ENCODE measurements at regions not wholly inside any gene's neighbourhood (a gene's known extent, or its start where the extent isn't known, plus 50 kb on each side); places are given as distances from the start of the nearest gene placed in this dataset.

DNA sequence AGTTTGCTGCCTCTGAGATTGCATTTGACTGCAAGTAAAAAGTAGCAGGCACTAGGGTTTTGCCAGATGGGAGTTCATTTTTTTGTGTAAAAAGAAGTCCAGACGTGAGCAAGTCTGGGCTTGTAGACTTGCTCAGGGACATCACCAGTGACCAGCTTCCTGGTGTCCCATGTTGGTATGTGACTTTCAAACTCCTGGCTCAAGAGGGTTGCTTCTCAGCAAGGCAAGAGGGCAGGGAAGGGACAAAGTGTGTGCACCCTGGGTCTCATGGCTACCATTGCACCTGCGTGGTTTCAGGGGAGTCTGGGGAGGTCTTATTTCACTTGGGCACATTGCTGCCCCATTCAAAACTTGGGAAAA lies 79.3 kb upstream of the ZNF716 start:
- Histone ChIP-seq H3K4me1 (ENCODE audit: control insufficient read depth, insufficient read depth, low read length) (no peaks in the 10 kb centered on the region), H3K9me3 (ENCODE audit: control insufficient read depth, insufficient read depth, low read length) (peaks cover 67% of the 10 kb centered on the region), H3K27me3 (ENCODE audit: control insufficient read depth, insufficient read depth, low read length) (no peaks in the 10 kb centered on the region), H3K27ac (ENCODE audit: low read length) (no peak overlapping the region), H3K4me3 (ENCODE audit: low read length) (no peak overlapping the region), H3K36me3 (ENCODE audit: control insufficient read depth, insufficient read depth, low read length) (no peaks in the 10 kb centered on the region)
- no peak for TF ChIP-seq CTCF (IDR thresholded peaks at IDR 0.05)
- intact Hi-C loops (cut with micrococcal nuclease), result no loop called here
- no peak for ATAC-seq
- no peak for DNase-seq
- Mint-ChIP-seq H3K27ac (no peak overlapping the region), H3K4me3 (no peak overlapping the region), H3K9me3 (peaks cover 29 to 39% of the 10 kb centered on the region in 2 donors), H3K27me3 (ENCODE audit: low read depth in 2 of 2) (no peaks in the 10 kb centered on the region), H3K4me1 (no peaks in the 10 kb centered on the region), H3K36me3 (peaks cover 47% of the 10 kb centered on the region)
- WGBS (ENCODE audit: insufficient coverage), result 75% methylated on average over 2 of the region's 2 CpGs

DNA sequence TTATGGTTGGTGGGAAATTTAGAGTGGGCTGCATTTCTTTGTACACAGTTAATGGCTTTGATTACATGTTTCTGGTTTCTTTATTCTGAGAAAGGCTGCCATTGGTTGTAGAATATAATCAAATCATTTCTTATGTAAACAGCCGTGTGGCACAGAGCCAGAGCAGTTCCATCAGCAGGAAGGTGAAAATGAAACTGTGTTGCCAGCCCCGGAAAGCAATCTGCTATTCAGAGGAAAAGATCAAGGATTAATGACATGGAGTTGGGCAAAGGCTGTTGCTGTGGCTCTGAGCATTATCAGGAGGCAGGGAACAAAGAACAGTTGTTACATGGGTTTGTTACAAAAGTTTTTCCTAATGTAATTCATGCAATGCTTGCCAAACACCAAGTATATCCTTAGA lies 74.2 kb upstream of the ZNF716 start:
- Mint-ChIP-seq H3K9me3 (peaks cover 24 to 34% of the 10 kb centered on the region in 2 donors), H3K27ac (no peak overlapping the region), H3K4me1 (no peaks in the 10 kb centered on the region), H3K36me3 (peaks cover 45% of the 10 kb centered on the region), H3K4me3 (no peak overlapping the region), H3K27me3 (ENCODE audit: low read depth in 2 of 2) (no peaks in the 10 kb centered on the region)
- no peak for ATAC-seq
- no peak for TF ChIP-seq CTCF (IDR thresholded peaks at IDR 0.05)
- Histone ChIP-seq H3K4me1 (ENCODE audit: control insufficient read depth, insufficient read depth, low read length) (no peaks in the 10 kb centered on the region), H3K27ac (ENCODE audit: low read length) (no peak overlapping the region), H3K36me3 (ENCODE audit: control insufficient read depth, insufficient read depth, low read length) (no peaks in the 10 kb centered on the region), H3K9me3 (ENCODE audit: control insufficient read depth, insufficient read depth, low read length) (peaks cover 42% of the 10 kb centered on the region), H3K4me3 (ENCODE audit: low read length) (no peak overlapping the region), H3K27me3 (ENCODE audit: control insufficient read depth, insufficient read depth, low read length) (no peaks in the 10 kb centered on the region)
- DNase-seq, result no peak
- intact Hi-C loops (cut with micrococcal nuclease), result no loop called here
- 75% methylated on average over 2 of the region's 2 CpGs for WGBS (ENCODE audit: insufficient coverage)

DNA sequence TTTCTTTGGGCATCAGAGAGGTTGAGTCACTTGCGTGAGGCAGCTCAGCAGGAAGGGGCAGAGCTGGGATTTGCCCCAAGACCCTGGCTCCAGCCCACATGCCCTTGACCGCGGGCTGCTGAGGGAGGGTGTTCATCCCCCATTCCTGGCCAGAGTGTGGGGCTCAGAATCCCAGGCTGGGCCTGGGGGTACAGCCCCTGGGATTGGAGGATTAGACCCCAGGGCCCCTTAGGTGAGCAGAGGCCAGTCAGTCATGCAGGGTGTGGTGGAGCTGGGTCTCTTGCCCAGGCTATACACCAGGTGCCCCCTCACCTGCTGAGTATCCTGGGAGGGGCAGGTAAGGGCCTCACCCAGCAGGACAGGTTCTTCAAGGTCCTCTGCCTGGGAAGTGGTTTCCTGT lies 68.4 kb upstream of the ZNF716 start:
- DNase-seq, result no peak
- peaks cover 13 to 25% of the 10 kb centered on the region in 2 donors for H3K9me3 Mint-ChIP-seq
- H3K27ac ChIP-seq (ENCODE audit: low read length), result no peak overlapping the region
- WGBS (ENCODE audit: insufficient coverage), result 96% methylated on average over 3 of the region's 3 CpGs
- H3K27me3 ChIP-seq (ENCODE audit: control insufficient read depth, insufficient read depth, low read length), result no peaks in the 10 kb centered on the region
- no peak for ATAC-seq
- H3K4me1 Mint-ChIP-seq, result no peaks in the 10 kb centered on the region
- no peaks in the 10 kb centered on the region for H3K36me3 ChIP-seq (ENCODE audit: control insufficient read depth, insufficient read depth, low read length)
- no peak overlapping the region for H3K4me3 Mint-ChIP-seq
- H3K27ac Mint-ChIP-seq, result no peak overlapping the region
- H3K9me3 ChIP-seq (ENCODE audit: control insufficient read depth, insufficient read depth, low read length), result peaks cover 51% of the 10 kb centered on the region
- peaks cover 23% of the 10 kb centered on the region for H3K36me3 Mint-ChIP-seq
- no peaks in the 10 kb centered on the region for H3K4me1 ChIP-seq (ENCODE audit: control insufficient read depth, insufficient read depth, low read length)
- no peak for TF ChIP-seq CTCF (IDR thresholded peaks at IDR 0.05)
- intact Hi-C loops (cut with micrococcal nuclease), result no loop called here
- H3K4me3 ChIP-seq (ENCODE audit: low read length), result no peak overlapping the region
- no peaks in the 10 kb centered on the region for H3K27me3 Mint-ChIP-seq (ENCODE audit: low read depth in 2 of 2)

DNA sequence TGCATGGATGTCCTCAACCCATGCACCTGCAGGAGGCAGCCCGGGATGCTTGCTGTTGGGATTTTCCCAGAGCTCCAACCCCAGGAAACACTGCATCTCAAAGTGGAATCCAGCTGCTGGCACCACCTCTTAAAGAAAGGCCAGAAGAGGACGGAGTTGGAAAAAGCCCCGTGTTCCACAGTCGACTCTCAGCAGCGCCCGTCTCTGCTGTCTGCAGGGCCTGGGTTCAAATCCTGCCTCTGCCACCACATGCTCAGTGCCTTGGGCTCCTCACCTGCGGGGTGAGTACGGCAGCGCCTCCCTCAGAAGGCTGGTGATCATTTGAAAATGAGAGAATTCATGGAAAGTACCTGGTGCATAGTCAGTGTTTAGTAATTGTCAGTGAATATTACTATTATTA lies 65.6 kb upstream of the ZNF716 start:
- WGBS (ENCODE audit: insufficient coverage), result 85% methylated on average over 9 of the region's 9 CpGs
- H3K9me3 Mint-ChIP-seq, result peaks cover 10 to 25% of the 10 kb centered on the region in 2 donors
- peaks cover 64% of the 10 kb centered on the region for H3K9me3 ChIP-seq (ENCODE audit: control insufficient read depth, insufficient read depth, low read length)

More for the DNA sequence above, 65.6 kb upstream of the ZNF716 start:
- Histone ChIP-seq H3K4me1 (ENCODE audit: control insufficient read depth, insufficient read depth, low read length) (no peaks in the 10 kb centered on the region), H3K27me3 (ENCODE audit: control insufficient read depth, insufficient read depth, low read length) (no peaks in the 10 kb centered on the region), H3K27ac (ENCODE audit: low read length) (no peak overlapping the region), H3K36me3 (ENCODE audit: control insufficient read depth, insufficient read depth, low read length) (no peaks in the 10 kb centered on the region), H3K4me3 (ENCODE audit: low read length) (no peak overlapping the region)
- H3K4me3 Mint-ChIP-seq, result no peak overlapping the region
- peaks cover 11% of the 10 kb centered on the region for H3K36me3 Mint-ChIP-seq
- H3K27me3 Mint-ChIP-seq (ENCODE audit: low read depth in 2 of 2), result no peaks in the 10 kb centered on the region
- no peak for ATAC-seq
- intact Hi-C loops (cut with micrococcal nuclease), result no loop called here
- no peak overlapping the region for H3K27ac Mint-ChIP-seq
- H3K4me1 Mint-ChIP-seq, result no peaks in the 10 kb centered on the region
- DNase-seq, result no peak
- TF ChIP-seq CTCF (IDR thresholded peaks at IDR 0.05), result no peak
